ENCODE measurements at regions not wholly inside any gene's neighbourhood (a gene's known extent, or its start where the extent isn't known, plus 50 kb on each side); places are given as distances from the start of the nearest gene placed in this dataset.
"Not testable (repeated sequence)": the region's sequence is repeated elsewhere in the genome, so short reads cannot be mapped to it uniquely, and the experiment has no call there.

DNA sequence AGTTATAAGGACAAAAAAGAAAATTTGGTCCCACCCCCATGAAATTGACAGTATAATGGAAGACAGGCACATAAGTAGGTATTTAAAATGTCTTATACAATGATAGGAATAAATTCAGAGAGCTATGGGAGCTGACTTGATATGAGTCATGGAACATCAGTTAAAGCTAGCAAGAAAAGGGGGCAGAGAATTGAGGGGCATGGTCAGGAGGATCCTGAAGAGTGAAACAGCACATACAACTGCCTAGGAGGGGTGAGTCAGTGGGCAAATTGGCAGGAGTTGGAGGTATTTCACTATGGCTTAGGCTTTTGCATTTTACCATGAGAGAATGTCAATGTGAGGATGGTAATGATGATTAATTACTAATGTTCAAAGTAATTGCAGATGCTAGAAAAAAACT is 95.4 kb upstream of the BANK1 start:
- H3K4me2 ChIP-seq, result no peak overlapping the region
- no peaks in the 10 kb centered on the region for H3K27me3 Mint-ChIP-seq (ENCODE audit: insufficient read depth, low read depth)
- peaks cover 22% of the 10 kb centered on the region for H3K4me1 ChIP-seq
- no peaks in the 10 kb centered on the region for H3F3A ChIP-seq (ENCODE audit: low read depth)
- no peak overlapping the region for H2AFZ ChIP-seq (replicated peaks)
- H3K27ac ChIP-seq, result no peak overlapping the region
- TF ChIP-seq, protein P1, sequence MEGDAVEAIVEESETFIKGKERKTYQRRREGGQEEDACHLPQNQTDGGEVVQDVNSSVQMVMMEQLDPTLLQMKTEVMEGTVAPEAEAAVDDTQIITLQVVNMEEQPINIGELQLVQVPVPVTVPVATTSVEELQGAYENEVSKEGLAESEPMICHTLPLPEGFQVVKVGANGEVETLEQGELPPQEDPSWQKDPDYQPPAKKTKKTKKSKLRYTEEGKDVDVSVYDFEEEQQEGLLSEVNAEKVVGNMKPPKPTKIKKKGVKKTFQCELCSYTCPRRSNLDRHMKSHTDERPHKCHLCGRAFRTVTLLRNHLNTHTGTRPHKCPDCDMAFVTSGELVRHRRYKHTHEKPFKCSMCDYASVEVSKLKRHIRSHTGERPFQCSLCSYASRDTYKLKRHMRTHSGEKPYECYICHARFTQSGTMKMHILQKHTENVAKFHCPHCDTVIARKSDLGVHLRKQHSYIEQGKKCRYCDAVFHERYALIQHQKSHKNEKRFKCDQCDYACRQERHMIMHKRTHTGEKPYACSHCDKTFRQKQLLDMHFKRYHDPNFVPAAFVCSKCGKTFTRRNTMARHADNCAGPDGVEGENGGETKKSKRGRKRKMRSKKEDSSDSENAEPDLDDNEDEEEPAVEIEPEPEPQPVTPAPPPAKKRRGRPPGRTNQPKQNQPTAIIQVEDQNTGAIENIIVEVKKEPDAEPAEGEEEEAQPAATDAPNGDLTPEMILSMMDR (IDR thresholded peaks at IDR 0.05), result no peak
- TF ChIP-seq EZH2phosphoT487 (IDR thresholded peaks at IDR 0.05), result no peak
- TF ChIP-seq EZH2 (IDR thresholded peaks at IDR 0.05), result no peak
- H3K9me3 Mint-ChIP-seq, result no peaks in the 10 kb centered on the region
- no peaks in the 10 kb centered on the region for H3K36me3 ChIP-seq
- H3K36me3 Mint-ChIP-seq, result no peaks in the 10 kb centered on the region
- no peak overlapping the region for H3K27ac Mint-ChIP-seq
- no peaks in the 10 kb centered on the region for H4K20me1 ChIP-seq (ENCODE audit: low read depth)
- no peak for DNase-seq (ENCODE audit: low spot score)
- no peaks in the 10 kb centered on the region for H3K27me3 ChIP-seq
- H3K4me3 Mint-ChIP-seq, result no peak overlapping the region
- H3K79me2 ChIP-seq (ENCODE audit: low read depth), result no peaks in the 10 kb centered on the region
- no peaks in the 10 kb centered on the region for H3K4me1 Mint-ChIP-seq
- no peak overlapping the region for H3K9ac ChIP-seq
- H3K9me3 ChIP-seq (ENCODE audit: low read depth), result no peaks in the 10 kb centered on the region
- no peak overlapping the region for H3K4me3 ChIP-seq

DNA sequence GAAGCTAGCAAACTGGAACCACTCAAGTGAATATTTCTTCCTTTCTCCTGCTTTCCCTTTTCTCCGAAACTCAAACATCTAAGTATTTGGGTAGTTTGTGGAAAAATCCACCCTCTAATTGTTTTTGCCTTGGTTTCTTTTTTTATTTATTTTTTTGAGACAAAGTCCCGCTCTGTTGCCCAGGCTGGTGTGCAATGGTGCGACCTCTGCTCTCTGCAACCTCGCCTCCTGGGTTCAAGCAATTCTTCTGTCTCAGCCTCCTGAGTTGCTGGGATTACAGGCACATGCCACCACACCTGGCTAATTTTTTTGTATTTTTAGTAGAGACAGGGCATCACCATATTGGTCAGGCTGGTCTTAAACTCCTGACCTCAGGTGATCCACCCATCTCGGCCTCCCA is 96.1 kb upstream of the BANK1 start:
- H3K9me3 ChIP-seq (ENCODE audit: low read depth); H2AFZ ChIP-seq (replicated peaks); H3K27me3 ChIP-seq; H3K9ac ChIP-seq; H3K4me3 Mint-ChIP-seq; DNase-seq (ENCODE audit: low spot score); H3K27ac Mint-ChIP-seq; H3K27me3 Mint-ChIP-seq (ENCODE audit: insufficient read depth, low read depth); H3K36me3 ChIP-seq; H3F3A ChIP-seq (ENCODE audit: low read depth); H3K79me2 ChIP-seq (ENCODE audit: low read depth); H3K4me1 Mint-ChIP-seq; H3K27ac ChIP-seq; H3K36me3 Mint-ChIP-seq; H4K20me1 ChIP-seq (ENCODE audit: low read depth); H3K4me3 ChIP-seq; H3K9me3 Mint-ChIP-seq; H3K4me2 ChIP-seq: not testable (repeated sequence)
- H3K4me1 ChIP-seq, result peaks cover 19% of the 10 kb centered on the region

DNA sequence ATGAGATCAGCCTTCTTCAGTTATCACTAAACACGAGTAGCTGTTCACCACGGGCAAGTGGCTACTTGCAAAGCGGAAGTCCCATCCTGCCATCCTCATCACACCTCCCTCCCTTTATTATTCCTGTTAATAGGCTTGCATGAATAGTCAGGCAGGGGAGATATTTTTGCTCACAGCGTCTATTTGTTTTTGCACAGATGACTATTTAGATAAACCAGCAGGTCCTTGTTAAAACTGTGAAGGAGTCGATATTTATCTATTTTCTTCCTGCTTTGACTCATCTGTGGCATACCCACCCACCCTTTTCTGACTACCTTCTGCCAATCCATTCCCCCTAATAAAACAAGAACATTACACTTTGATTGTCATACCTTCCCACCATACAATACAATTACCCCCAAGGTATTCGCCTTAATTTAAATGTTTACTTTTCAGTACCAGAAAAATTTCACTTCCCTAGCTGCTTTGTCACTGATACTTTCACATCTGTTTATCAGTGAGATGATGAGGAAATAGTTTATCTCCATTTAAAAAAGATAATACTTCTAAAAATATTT is 96.6 kb upstream of the BANK1 start:
- TF ChIP-seq EZH2phosphoT487 (IDR thresholded peaks at IDR 0.05), result no peak
- TF ChIP-seq, protein P1 (IDR thresholded peaks at IDR 0.05), result no peak
- TF ChIP-seq EZH2 (IDR thresholded peaks at IDR 0.05), result no peak
- no peaks in the 10 kb centered on the region for H3K36me3 Mint-ChIP-seq
- no peaks in the 10 kb centered on the region for H3K9me3 ChIP-seq (ENCODE audit: low read depth)
- no peaks in the 10 kb centered on the region for H3K4me1 Mint-ChIP-seq
- no peak overlapping the region for H3K9ac ChIP-seq
- H3K27ac ChIP-seq, result no peak overlapping the region
- peak overlapping the region; percentile 31 for H2AFZ ChIP-seq (replicated peaks)
- H3K27me3 ChIP-seq, result no peaks in the 10 kb centered on the region
- H3K4me3 Mint-ChIP-seq, result no peak overlapping the region
- no peaks in the 10 kb centered on the region for H3K27me3 Mint-ChIP-seq (ENCODE audit: insufficient read depth, low read depth)
- no peaks in the 10 kb centered on the region for H4K20me1 ChIP-seq (ENCODE audit: low read depth)
- DNase-seq (ENCODE audit: low spot score), result no peak
- no peaks in the 10 kb centered on the region for H3K36me3 ChIP-seq
- peaks cover 18% of the 10 kb centered on the region for H3K4me1 ChIP-seq
- no peaks in the 10 kb centered on the region for H3F3A ChIP-seq (ENCODE audit: low read depth)
- peak overlapping the region; percentile 34 for H3K27ac Mint-ChIP-seq
- no peak overlapping the region for H3K4me2 ChIP-seq
- H3K79me2 ChIP-seq (ENCODE audit: low read depth), result no peaks in the 10 kb centered on the region
- H3K9me3 Mint-ChIP-seq, result no peaks in the 10 kb centered on the region
- H3K4me3 ChIP-seq, result no peak overlapping the region

GRCh38 chr4:101689220-101689619 is 101.3 kb upstream of the BANK1 start:
- Histone ChIP-seq H4K20me1 (ENCODE audit: low read depth) (no peaks in the 10 kb centered on the region), H3K9me3 (ENCODE audit: low read depth) (no peaks in the 10 kb centered on the region), H3F3A (ENCODE audit: low read depth) (no peaks in the 10 kb centered on the region), H3K4me2 (no peak overlapping the region), H3K9ac (no peak overlapping the region), H3K27ac (no peak overlapping the region), H3K4me1 (peaks cover 9% of the 10 kb centered on the region), H2AFZ (replicated peaks) (no peak overlapping the region), H3K4me3 (no peak overlapping the region), H3K27me3 (no peaks in the 10 kb centered on the region), H3K36me3 (no peaks in the 10 kb centered on the region), H3K79me2 (ENCODE audit: low read depth) (no peaks in the 10 kb centered on the region)
- H3K27ac Mint-ChIP-seq, result no peak overlapping the region
- H3K36me3 Mint-ChIP-seq, result no peaks in the 10 kb centered on the region
- DNase-seq (ENCODE audit: low spot score), result no peak
- TF ChIP-seq, protein P1 (IDR thresholded peaks at IDR 0.05), result no peak
- TF ChIP-seq EZH2phosphoT487 (IDR thresholded peaks at IDR 0.05) (no peak), EZH2 (IDR thresholded peaks at IDR 0.05) (no peak)
- no peak overlapping the region for H3K4me3 Mint-ChIP-seq
- no peaks in the 10 kb centered on the region for H3K4me1 Mint-ChIP-seq
- H3K27me3 Mint-ChIP-seq (ENCODE audit: insufficient read depth, low read depth), result no peaks in the 10 kb centered on the region
- H3K9me3 Mint-ChIP-seq, result no peaks in the 10 kb centered on the region
